GM21619 (cell line): ENCODE measurements at regions not wholly inside any gene's neighbourhood (a gene's known extent, or its start where the extent isn't known, plus 50 kb on each side); places are given as distances from the start of the nearest gene placed in this dataset.

Source experiments
- ATAC-seq: cut with Tn5 transposase; IDR thresholded peaks from one replicate; pipeline ENCODE4 v1.9.1; 2021; ENCODE audit not compliant: unreplicated experiment

- ATAC-seq, result no peak
Observed at GRCh38 chr7:156234192-156234591, 406.4 kb upstream of the RNF32 start.

- ATAC-seq, result no peak
Observed at GRCh38 chr7:156232931-156233705, 407.5 kb upstream of the RNF32 start.

GRCh38 chr7:156230576-156230975 is 410.0 kb upstream of the RNF32 start:
- no peak for ATAC-seq

- no peak for ATAC-seq
Observed at GRCh38 chr7:156224833-156225225, 412.6 kb upstream of the SHH start.

- ATAC-seq, result no peak
Observed at GRCh38 chr7:156223935-156224832, 411.9 kb upstream of the SHH start.

- no peak for ATAC-seq
Observed at GRCh38 chr7:156222611-156223010, 410.3 kb upstream of the SHH start.

GRCh38 chr7:156222151-156222550 is 409.9 kb upstream of the SHH start:
- ATAC-seq, result no peak

- ATAC-seq, result no peak
Observed at GRCh38 chr7:156220701-156221100, 408.4 kb upstream of the SHH start.

GRCh38 chr7:156220078-156220605 is 407.9 kb upstream of the SHH start:
- ATAC-seq, result no peak

- no peak for ATAC-seq
Observed at GRCh38 chr7:156219307-156220077, 407.2 kb upstream of the SHH start.

GRCh38 chr7:156218544-156219306 is 406.5 kb upstream of the SHH start:
- no peak for ATAC-seq

GRCh38 chr7:156217803-156218202 is 405.5 kb upstream of the SHH start:
- no peak for ATAC-seq

GRCh38 chr7:156209087-156209486 is 396.8 kb upstream of the SHH start:
- no peak for ATAC-seq

GRCh38 chr7:156207306-156207705 is 395.0 kb upstream of the SHH start:
- ATAC-seq, result no peak

GRCh38 chr7:156206174-156206573 is 393.9 kb upstream of the SHH start:
- no peak for ATAC-seq

- no peak for ATAC-seq
Observed at GRCh38 chr7:156204820-156205219, 392.6 kb upstream of the SHH start.

GRCh38 chr7:156203923-156204322 is 391.7 kb upstream of the SHH start:
- no peak for ATAC-seq

- ATAC-seq, result no peak
Observed at GRCh38 chr7:156198277-156198676, 386.0 kb upstream of the SHH start.

GRCh38 chr7:156196649-156197048 is 384.4 kb upstream of the SHH start:
- ATAC-seq, result no peak

GRCh38 chr7:156195276-156195675 is 383.0 kb upstream of the SHH start:
- ATAC-seq, result no peak
